Endothelial cell of umbilical vein (primary cell): ENCODE measurements at regions not wholly inside any gene's neighbourhood (a gene's known extent, or its start where the extent isn't known, plus 50 kb on each side); places are given as distances from the start of the nearest gene placed in this dataset.

ENCODE experiments used
- BruUV-seq: library from RNA; stranded (reverse); fragments of 400-500 nt; replicated peaks from 2 replicates; lab custom pipeline; 2021; lab: Mats Ljungman, UMichigan
- CTCF ChIA-PET: fragments of 300-600, 350-600 bp; sonication (Branson Sonifier 250); formaldehyde crosslinking; loops from one replicate; lab custom pipeline; 2021; ENCODE audit warnings: antibody characterized with exemption, inconsistent platforms; lab: Charles Lee
- POLR2A ChIA-PET: fragments of 300-600, 350-600 bp; sonication (Branson Sonifier 250); formaldehyde crosslinking; loops from one replicate; lab custom pipeline; 2021; ENCODE audit warnings: antibody characterized with exemption, inconsistent platforms; lab: Charles Lee
- DNase-seq: peaks from one replicate; pipeline ENCODE4 v3.0.0-alpha.2; 2011; ENCODE audit warnings: low read depth, low spot score
- FAIRE-seq: peaks from 2 replicates; lab custom pipeline; 2011; peaks lifted over from hg19 to GRCh38; lab: Jason Lieb, UNC
- H2AFZ ChIP-seq: 2 replicates; pipeline ENCODE4 v1.6.0; 2012; ENCODE audit warnings: low read depth, low read length, control low read depth, inconsistent platforms
- H3K27ac ChIP-seq: 2 replicates; pipeline ENCODE4 v1.5.1; 2011; ENCODE audit warnings: low read depth, mild to moderate bottlenecking, control low read depth, low read length, moderate library complexity; ENCODE audit not compliant: insufficient read depth
- H3K27me3 ChIP-seq, 2 experiments: 2 replicates each; pipeline versions ENCODE4 v1.6.0 to v1.6.1; 2011; ENCODE audit warnings: low read length in 2 of 2, mixed read lengths in 1 of 2; ENCODE audit not compliant: control insufficient read depth in 2 of 2, insufficient read depth in 2 of 2
- H3K36me3 ChIP-seq, 2 experiments: 2 replicates in 1 of 2; 3 replicates in 1 of 2; pipeline ENCODE4 v1.5.1; 2011; ENCODE audit warnings: low read length in 2 of 2, mild to moderate bottlenecking in 1 of 2, moderate library complexity in 1 of 2; ENCODE audit not compliant: control insufficient read depth in 2 of 2, insufficient read depth in 2 of 2; ENCODE audit errors: extremely low read depth in 1 of 2
- H3K4me1 ChIP-seq: 3 replicates; pipeline ENCODE4 v1.5.1; 2011; ENCODE audit warnings: mild to moderate bottlenecking, low read length; ENCODE audit not compliant: control insufficient read depth, insufficient read depth; ENCODE audit errors: extremely low read depth
- H3K4me2 ChIP-seq: 2 replicates; pipeline ENCODE4 v1.6.1; 2011; ENCODE audit warnings: low read length, control low read depth, mixed read lengths; ENCODE audit not compliant: insufficient read depth
- H3K4me3 ChIP-seq, 3 experiments: fragments of 200-600 bp in 1 of 3; sonication (generic), shearing (Covaris generic) in 1 of 3; replicated peaks in 1 of 3; 2 replicates each; pipeline ENCODE4 v1.5.1; 2011 to 2016; ENCODE audit warnings: control low read depth in 3 of 3, low read length in 3 of 3, mild to moderate bottlenecking in 2 of 3, inconsistent platforms in 1 of 3, low read depth in 1 of 3, moderate library complexity in 1 of 3; ENCODE audit not compliant: insufficient read depth in 1 of 3
- H3K79me2 ChIP-seq: 2 replicates; pipeline ENCODE4 v1.6.0; 2012; ENCODE audit warnings: low read length, inconsistent platforms; ENCODE audit not compliant: control insufficient read depth, insufficient read depth
- H3K9ac ChIP-seq: replicated peaks from 2 replicates; pipeline ENCODE3; 2011; ENCODE audit warnings: low read length, control low read depth; ENCODE audit not compliant: insufficient read depth; ENCODE audit errors: extremely low read depth
- H3K9me1 ChIP-seq: replicated peaks from 3 replicates; pipeline ENCODE4 v1.6.0; 2011; ENCODE audit warnings: mild to moderate bottlenecking, low read length; ENCODE audit not compliant: control insufficient read depth, insufficient read depth; ENCODE audit errors: extremely low read depth
- H3K9me3 ChIP-seq: replicated peaks from 2 replicates; pipeline ENCODE4 v1.5.1; 2012; ENCODE audit warnings: low read length, inconsistent platforms; ENCODE audit not compliant: control insufficient read depth, insufficient read depth
- H4K20me1 ChIP-seq: replicated peaks from 2 replicates; pipeline ENCODE3; 2011; ENCODE audit warnings: mild to moderate bottlenecking, low read length; ENCODE audit not compliant: control insufficient read depth, insufficient read depth; ENCODE audit errors: extremely low read depth
- CTCF ChIP-seq, 2 donors: IDR thresholded peaks; 1 replicate in 1 of 2; 2 replicates in 1 of 2; pipeline ENCODE4 v1.5.1; 2011; ENCODE audit warnings: low read length in 2 of 2, mild to moderate bottlenecking in 2 of 2, moderate library complexity in 2 of 2, control low read depth in 1 of 2, inconsistent platforms in 1 of 2, low read depth in 1 of 2; ENCODE audit not compliant: insufficient read depth in 1 of 2; ENCODE audit errors: extremely low read depth in 1 of 2
- EZH2 ChIP-seq: IDR thresholded peaks from 2 replicates; pipeline ENCODE4 v1.6.1; 2012; ENCODE audit warnings: borderline replicate concordance, low read depth, mild to moderate bottlenecking, moderate library complexity, low read length, inconsistent platforms; ENCODE audit not compliant: severe bottlenecking
- FOS ChIP-seq: IDR thresholded peaks from 2 replicates; pipeline ENCODE4 v1.6.1; 2011; ENCODE audit warnings: mild to moderate bottlenecking, low read length, moderate library complexity, borderline replicate concordance; ENCODE audit not compliant: insufficient read depth
- GATA2 ChIP-seq: IDR thresholded peaks from 2 replicates; pipeline ENCODE4 v1.7.0; 2011; ENCODE audit warnings: low read depth, mild to moderate bottlenecking, moderate library complexity, mixed read lengths, low read length; ENCODE audit not compliant: insufficient read length, insufficient read depth
- JUN ChIP-seq: IDR thresholded peaks from 2 replicates; pipeline ENCODE4 v1.6.1; 2011; ENCODE audit warnings: borderline replicate concordance, low read depth; ENCODE audit not compliant: insufficient read length, insufficient read depth
- MAX ChIP-seq: IDR thresholded peaks from 2 replicates; pipeline ENCODE4 v1.6.1; 2011; ENCODE audit not compliant: insufficient read depth, insufficient read length
- MYC ChIP-seq: IDR thresholded peaks from one replicate; pipeline ENCODE4 v1.6.1; 2011; ENCODE audit warnings: mild to moderate bottlenecking, low read depth, low read length
- POLR2A ChIP-seq: IDR thresholded peaks from 2 replicates; pipeline ENCODE4 v1.6.1; 2012; ENCODE audit warnings: low read depth, mild to moderate bottlenecking, control low read depth, low read length
- POLR2AphosphoS5 ChIP-seq: IDR thresholded peaks from 2 replicates; pipeline ENCODE4 v1.6.1; 2012; ENCODE audit warnings: low read depth, mild to moderate bottlenecking, control low read depth, low read length, moderate library complexity; ENCODE audit not compliant: insufficient read depth
- dilution Hi-C: fragments of 300-500 bp; cut with MboI; formaldehyde crosslinking; loops from one replicate; pipeline ENCODE4 v1.15.0; 2019; ENCODE audit warnings: low sequenced_read_pairs; ENCODE audit not compliant: extremely low pct_ligation_motif_present
- intact Hi-C: fragments of 100-400 bp; cut with micrococcal nuclease; formaldehyde crosslinking; loops from one replicate; pipeline ENCODE4 v1.10.0; 2022

- no peak for DNase-seq
- CTCF ChIA-PET = interaction anchor here (0.8 kb wide), 1 partner anchor 23 kb away, joined by 3 read pairs; no protein-coding TSS in a partner anchor
- BruUV-seq = no TSS peak
- dilution Hi-C loops = no loop called here
- TF ChIP-seq POLR2A (no peak), EZH2 (no peak), GATA2 (no peak), CTCF (IDR thresholded peaks at IDR 0.05; ENCODE audit: extremely low read depth in 1 of 2, insufficient read depth in 1 of 2, low read depth in 1 of 2, low read length in 2 of 2) (no peak), MYC (no peak), MAX (no peak), POLR2AphosphoS5 (no peak), JUN (no peak), FOS (no peak)
- intact Hi-C loops = no loop called here
- Histone ChIP-seq H3K27me3 (no peaks in the 10 kb centered on the region), H3K9me1 (no peaks in the 10 kb centered on the region), H3K27ac (no peak overlapping the region), H3K9me3 (no peaks in the 10 kb centered on the region), H3K9ac (no peak overlapping the region), H3K4me3 (no peak overlapping the region), H3K36me3 (no peaks in the 10 kb centered on the region), H3K79me2 (no peaks in the 10 kb centered on the region), H2AFZ (no peak overlapping the region), H3K4me1 (no peaks in the 10 kb centered on the region), H4K20me1 (no peaks in the 10 kb centered on the region), H3K4me2 (no peak overlapping the region)
- POLR2A ChIA-PET = no interaction called here
- FAIRE-seq = no peak
These were observed 419.4 kb downstream of the NDFIP2 start for GRCh38 chr13:79900356-79900755.
